ENCODE measurements at regions not wholly inside any gene's neighbourhood (a gene's known extent, or its start where the extent isn't known, plus 50 kb on each side); places are given as distances from the start of the nearest gene placed in this dataset.

DNA sequence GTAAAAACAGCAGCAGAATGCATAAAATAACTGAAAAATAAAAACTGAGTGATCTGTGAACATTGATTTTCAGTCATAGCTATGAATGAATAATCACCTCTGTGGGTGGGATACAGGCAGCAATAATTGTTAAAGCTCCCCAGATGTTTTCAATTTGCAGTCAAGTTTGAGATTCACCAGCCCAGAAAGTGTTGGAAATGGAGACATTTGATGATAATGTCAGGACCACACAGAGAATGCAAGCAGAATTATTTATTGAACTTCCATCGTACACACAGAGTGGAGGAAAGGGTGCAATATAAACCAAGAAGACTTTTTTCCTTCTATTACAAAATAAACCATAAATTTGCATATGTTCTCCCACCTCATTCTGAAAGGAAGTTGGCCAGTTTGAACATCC is 601.7 kb downstream of the ANKRD7 start:
- WGBS, 2 donors = 60 to 74% methylated on average over 1 of the region's 1 CpG
- Histone ChIP-seq H3K4me1 (no peaks in the 10 kb centered on the region), H3K36me3 (no peaks in the 10 kb centered on the region), H3K27me3 (no peaks in the 10 kb centered on the region), H3K27ac (no peak overlapping the region), H3K9me3 (peaks cover 0 to 8% (median 0%) of the 10 kb centered on the region in 11 donors), H3K4me3 (no peak overlapping the region)
- ATAC-seq = no peak
- no peak for DNase-seq
- TF ChIP-seq CTCF (IDR thresholded peaks at IDR 0.05) = no peak
- intact Hi-C loops (cut with DNase I) = no loop called here

GRCh38 chr7:118836933-118837332 is 612.4 kb downstream of the ANKRD7 start:
- intact Hi-C loops (cut with DNase I) = no loop called here
- WGBS, 2 donors = 87 to 89% methylated on average over 2 of the region's 2 CpGs
- Histone ChIP-seq H3K36me3 (no peaks in the 10 kb centered on the region), H3K4me1 (no peaks in the 10 kb centered on the region), H3K4me3 (no peak overlapping the region), H3K27me3 (no peaks in the 10 kb centered on the region), H3K9me3 (peaks cover 0 to 24% (median 4%) of the 10 kb centered on the region in 11 donors), H3K27ac (no peak overlapping the region)
- TF ChIP-seq CTCF (IDR thresholded peaks at IDR 0.05) = no peak
- ATAC-seq = no peak
- DNase-seq = no peak

DNA sequence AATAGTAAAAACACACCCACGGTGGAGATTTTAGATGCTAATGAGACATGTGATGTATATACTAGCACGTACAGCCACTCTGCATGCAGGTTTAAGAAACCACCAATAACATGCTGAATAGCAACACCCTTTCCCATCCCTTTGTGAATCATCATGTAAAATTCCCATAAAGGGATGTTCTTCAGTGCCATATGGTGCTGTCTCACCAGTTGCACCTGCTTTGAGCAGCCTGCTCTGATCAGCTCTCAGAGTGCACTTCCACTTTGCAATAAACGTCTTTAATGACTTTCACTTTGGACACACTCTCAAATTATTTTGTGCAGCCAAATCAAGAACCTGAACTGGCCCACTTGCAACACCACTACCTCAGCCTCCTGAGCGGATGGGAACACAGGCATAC is 615.0 kb downstream of the ANKRD7 start:
- 82 to 85% methylated on average over 4 of the region's 4 CpGs for WGBS, 2 donors
- H3K27me3 ChIP-seq = no peaks in the 10 kb centered on the region
- H3K36me3 ChIP-seq = no peaks in the 10 kb centered on the region
- intact Hi-C loops (cut with DNase I) = no loop called here
- DNase-seq (no peak), ATAC-seq (no peak)
- no peaks in the 10 kb centered on the region for H3K4me1 ChIP-seq
- H3K27ac ChIP-seq = no peak overlapping the region
- H3K9me3 ChIP-seq = peaks cover 0 to 15% (median 0%) of the 10 kb centered on the region in 11 donors
- H3K4me3 ChIP-seq = no peak overlapping the region
- no peak for TF ChIP-seq CTCF (IDR thresholded peaks at IDR 0.05)

GRCh38 chr7:118843456-118843855 is 619.0 kb downstream of the ANKRD7 start:
- 70 to 85% methylated on average over 1 of the region's 1 CpG for WGBS, 2 donors
- DNase-seq = no peak
- intact Hi-C loops (cut with DNase I) = no loop called here
- H3K9me3 ChIP-seq = peaks cover 0 to 15% (median 0%) of the 10 kb centered on the region in 11 donors
- no peaks in the 10 kb centered on the region for H3K36me3 ChIP-seq
- ATAC-seq = no peak
- H3K4me3 ChIP-seq = no peak overlapping the region
- no peak overlapping the region for H3K27ac ChIP-seq
- no peak for TF ChIP-seq CTCF (IDR thresholded peaks at IDR 0.05)
- H3K4me1 ChIP-seq = no peaks in the 10 kb centered on the region
- H3K27me3 ChIP-seq = no peaks in the 10 kb centered on the region

GRCh38 chr7:118844748-118845147 is 620.2 kb downstream of the ANKRD7 start:
- intact Hi-C loops (cut with DNase I) = no loop called here
- no peaks in the 10 kb centered on the region for H3K4me1 ChIP-seq
- no peak overlapping the region for H3K27ac ChIP-seq
- H3K9me3 ChIP-seq = peaks cover 0 to 15% (median 0%) of the 10 kb centered on the region in 11 donors
- no peaks in the 10 kb centered on the region for H3K27me3 ChIP-seq
- WGBS, 2 donors = 65 to 71% methylated on average over 3 of the region's 3 CpGs
- H3K4me3 ChIP-seq = no peak overlapping the region
- no peak for TF ChIP-seq CTCF (IDR thresholded peaks at IDR 0.05)
- ATAC-seq = no peak
- no peaks in the 10 kb centered on the region for H3K36me3 ChIP-seq
- no peak for DNase-seq

All from heart right ventricle (tissue), 16 donors.